ENCODE measurements at regions not wholly inside any gene's neighbourhood (a gene's known extent, or its start where the extent isn't known, plus 50 kb on each side); places are given as distances from the start of the nearest gene placed in this dataset.

- no peak overlapping the region for H2AFZ ChIP-seq (ENCODE audit: low read depth, low read length)
- peaks cover 2% of the 10 kb centered on the region for H3K27me3 ChIP-seq (ENCODE audit: insufficient read depth, low read length, poor library complexity)
- no peak overlapping the region for H3K4me2 ChIP-seq (ENCODE audit: insufficient read depth, low read length)
- H3K9ac ChIP-seq (ENCODE audit: low read depth, low read length) = no peak overlapping the region
- no peak for ATAC-seq (ENCODE audit: insufficient read depth, low read depth)
- H3K9me3 ChIP-seq (ENCODE audit: insufficient read depth, low read length, severe bottlenecking) = no peaks in the 10 kb centered on the region
- no peaks in the 10 kb centered on the region for H3K4me1 ChIP-seq (ENCODE audit: insufficient read depth, low read length)
- H4K20me1 ChIP-seq (ENCODE audit: insufficient read depth, low read length) = no peaks in the 10 kb centered on the region
- TF ChIP-seq EZH2 (IDR thresholded peaks at IDR 0.05; ENCODE audit: borderline replicate concordance, low read depth, low read length, severe bottlenecking) = no peak
- TF ChIP-seq CTCF (IDR thresholded peaks at IDR 0.05; ENCODE audit: borderline replicate concordance, extremely low read depth, low read length, poor library complexity, severe bottlenecking) = no peak
- no peaks in the 10 kb centered on the region for H3K36me3 ChIP-seq (ENCODE audit: insufficient read depth, low read length)
- H3K4me3 ChIP-seq (ENCODE audit: low read depth in 1 of 2, low read length in 2 of 2) = no peak overlapping the region
- DNase-seq = no peak
- no peak overlapping the region for H3K27ac ChIP-seq (ENCODE audit: low read length)
- H3K79me2 ChIP-seq (ENCODE audit: insufficient read depth, low read length) = no peaks in the 10 kb centered on the region
Observed at GRCh38 chr7:25493805-25494366, 265.6 kb upstream of the NPVF start.

GRCh38 chr7:25494896-25495295 lies 266.6 kb upstream of the NPVF start:
- H2AFZ ChIP-seq (ENCODE audit: low read depth, low read length) = no peak overlapping the region
- H3K36me3 ChIP-seq (ENCODE audit: insufficient read depth, low read length) = no peaks in the 10 kb centered on the region
- ATAC-seq (ENCODE audit: insufficient read depth, low read depth) = no peak
- H3K4me3 ChIP-seq (ENCODE audit: low read depth in 1 of 2, low read length in 2 of 2) = no peak overlapping the region
- TF ChIP-seq CTCF (IDR thresholded peaks at IDR 0.05; ENCODE audit: borderline replicate concordance, extremely low read depth, low read length, poor library complexity, severe bottlenecking) = no peak
- no peak for TF ChIP-seq EZH2 (IDR thresholded peaks at IDR 0.05; ENCODE audit: borderline replicate concordance, low read depth, low read length, severe bottlenecking)
- H3K4me2 ChIP-seq (ENCODE audit: insufficient read depth, low read length) = no peak overlapping the region
- H3K27me3 ChIP-seq (ENCODE audit: insufficient read depth, low read length, poor library complexity) = peaks cover 2% of the 10 kb centered on the region
- DNase-seq = no peak
- no peak overlapping the region for H3K27ac ChIP-seq (ENCODE audit: low read length)
- H3K9ac ChIP-seq (ENCODE audit: low read depth, low read length) = no peak overlapping the region
- H3K9me3 ChIP-seq (ENCODE audit: insufficient read depth, low read length, severe bottlenecking) = no peaks in the 10 kb centered on the region
- no peaks in the 10 kb centered on the region for H4K20me1 ChIP-seq (ENCODE audit: insufficient read depth, low read length)
- no peaks in the 10 kb centered on the region for H3K4me1 ChIP-seq (ENCODE audit: insufficient read depth, low read length)
- H3K79me2 ChIP-seq (ENCODE audit: insufficient read depth, low read length) = no peaks in the 10 kb centered on the region

GRCh38 chr7:25495342-25496250 lies 267.3 kb upstream of the NPVF start:
- Histone ChIP-seq H3K36me3 (ENCODE audit: insufficient read depth, low read length) (no peaks in the 10 kb centered on the region), H3K4me1 (ENCODE audit: insufficient read depth, low read length) (no peaks in the 10 kb centered on the region), H3K9ac (ENCODE audit: low read depth, low read length) (no peak overlapping the region), H3K79me2 (ENCODE audit: insufficient read depth, low read length) (no peaks in the 10 kb centered on the region), H3K27me3 (ENCODE audit: insufficient read depth, low read length, poor library complexity) (peaks cover 2% of the 10 kb centered on the region), H4K20me1 (ENCODE audit: insufficient read depth, low read length) (no peaks in the 10 kb centered on the region), H2AFZ (ENCODE audit: low read depth, low read length) (no peak overlapping the region), H3K9me3 (ENCODE audit: insufficient read depth, low read length, severe bottlenecking) (no peaks in the 10 kb centered on the region), H3K27ac (ENCODE audit: low read length) (no peak overlapping the region), H3K4me2 (ENCODE audit: insufficient read depth, low read length) (no peak overlapping the region), H3K4me3 (ENCODE audit: low read depth in 1 of 2, low read length in 2 of 2) (no peak overlapping the region)
- ATAC-seq (ENCODE audit: insufficient read depth, low read depth) = no peak
- no peak for DNase-seq
- TF ChIP-seq CTCF (IDR thresholded peaks at IDR 0.05; ENCODE audit: borderline replicate concordance, extremely low read depth, low read length, poor library complexity, severe bottlenecking) (no peak), EZH2 (IDR thresholded peaks at IDR 0.05; ENCODE audit: borderline replicate concordance, low read depth, low read length, severe bottlenecking) (no peak)
